WTC11 (cell line): ENCODE measurements at regions not wholly inside any gene's neighbourhood (a gene's known extent, or its start where the extent isn't known, plus 50 kb on each side); places are given as distances from the start of the nearest gene placed in this dataset.

Experiments
- ATF3 ChIP-seq: sonication (generic); formaldehyde crosslinking; conservative IDR thresholded peaks from 2 replicates; pipeline ENCODE4 v1.8.1; 2022; ENCODE audit warnings: mild to moderate bottlenecking, missing genetic modification reagents
- CTCF ChIP-seq: fragments of 200-600 bp; IDR thresholded peaks from 2 replicates; pipeline ENCODE4 v1.8.0; 2022; ENCODE audit warnings: antibody characterized with exemption
- E2F5 ChIP-seq: sonication (generic); formaldehyde crosslinking; IDR thresholded peaks from 2 replicates; pipeline ENCODE4 v1.8.1; 2022; ENCODE audit warnings: mild to moderate bottlenecking, moderate library complexity, missing genetic modification reagents
- ESRRA ChIP-seq: sonication (generic); formaldehyde crosslinking; IDR thresholded peaks from 2 replicates; pipeline ENCODE4 v1.8.1; 2022; ENCODE audit warnings: mild to moderate bottlenecking, missing genetic modification reagents, borderline replicate concordance
- TP53 ChIP-seq: sonication (generic); formaldehyde crosslinking; IDR thresholded peaks from 2 replicates; pipeline ENCODE4 v1.8.1; 2023; ENCODE audit warnings: mild to moderate bottlenecking, missing genetic modification reagents
- USF1 ChIP-seq: sonication (generic); formaldehyde crosslinking; IDR thresholded peaks from 2 replicates; pipeline ENCODE4 v1.8.0; 2022; ENCODE audit warnings: mild to moderate bottlenecking, missing genetic modification reagents
- USF2 ChIP-seq: sonication (generic); formaldehyde crosslinking; IDR thresholded peaks from 2 replicates; pipeline ENCODE4 v1.8.1; 2023; ENCODE audit warnings: mild to moderate bottlenecking, missing genetic modification reagents, moderate library complexity

- no peak for TF ChIP-seq CTCF
- no peak for TF ChIP-seq TP53 (CRISPR knock-in tag)
- no peak for TF ChIP-seq USF1
- TF ChIP-seq ATF3, result no peak
- TF ChIP-seq E2F5, result no peak
- no peak for TF ChIP-seq USF2
- TF ChIP-seq ESRRA (CRISPR knock-in tag), result no peak
Observed at GRCh38 chr3:81094986-81095385, 666.5 kb downstream of the GBE1 start.
